DND-41 (cell line): ENCODE measurements at regions not wholly inside any gene's neighbourhood (a gene's known extent, or its start where the extent isn't known, plus 50 kb on each side); places are given as distances from the start of the nearest gene placed in this dataset.

ENCODE experiments used
- CTCF ChIP-seq: IDR thresholded peaks from 2 replicates; pipeline ENCODE4 v1.5.1; 2012; ENCODE audit warnings: borderline replicate concordance, low read length, moderate library complexity, mild to moderate bottlenecking; ENCODE audit not compliant: poor library complexity, severe bottlenecking; ENCODE audit errors: extremely low read depth
- EZH2 ChIP-seq: IDR thresholded peaks from 3 replicates; pipeline ENCODE4 v1.6.1; 2012; ENCODE audit warnings: borderline replicate concordance, low read depth, mild to moderate bottlenecking, moderate library complexity, low read length, inconsistent platforms; ENCODE audit not compliant: severe bottlenecking

DNA sequence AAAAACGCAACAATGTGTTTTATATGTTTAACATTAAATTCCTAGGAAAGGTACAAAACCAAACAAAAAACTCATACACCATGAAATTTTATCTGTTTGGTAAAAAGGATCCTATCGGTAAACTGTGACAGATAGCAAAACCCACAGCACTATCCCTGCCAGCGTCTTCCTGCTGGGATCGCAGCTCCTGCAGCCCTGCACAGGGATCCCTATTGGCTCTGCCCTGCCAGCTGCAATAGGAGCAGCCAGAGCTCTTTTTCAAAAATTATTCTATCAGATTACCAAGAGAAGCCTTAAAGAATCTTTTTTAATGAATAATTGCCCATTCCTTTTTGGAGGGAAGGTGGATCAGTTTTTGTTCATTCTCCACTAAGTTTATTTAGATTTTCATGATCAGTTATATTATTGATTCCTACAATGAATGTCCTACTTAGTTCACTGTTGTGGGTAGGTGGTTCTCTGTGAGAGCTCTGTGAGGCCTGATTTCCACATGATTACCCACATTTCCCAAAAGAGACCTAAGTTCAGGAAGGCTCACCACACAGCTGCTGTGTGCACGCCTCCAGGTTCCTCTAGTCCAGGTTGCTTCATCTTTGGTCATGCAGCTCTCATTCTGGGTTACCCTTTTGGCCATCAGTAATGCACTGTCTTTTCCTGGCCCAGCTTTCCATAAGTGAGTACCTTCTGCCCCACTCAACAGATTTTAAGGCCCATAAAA, 293.8 kb downstream of the FRK start:
- TF ChIP-seq CTCF, result no peak
- TF ChIP-seq EZH2, result no peak
